Type B pancreatic cell (in vitro differentiated cells): ENCODE measurements at regions not wholly inside any gene's neighbourhood (a gene's known extent, or its start where the extent isn't known, plus 50 kb on each side); places are given as distances from the start of the nearest gene placed in this dataset.

ENCODE experiments used
- DNase-seq: peaks from one replicate; pipeline ENCODE4 v3.0.0; 2021; ENCODE audit warnings: mixed read lengths; ENCODE audit not compliant: unreplicated experiment; ENCODE audit errors: extremely low spot score
- H3K27ac Mint-ChIP-seq: 2 replicates; pipeline ENCODE4 v1.8.0; 2021; ENCODE audit warnings: mild to moderate bottlenecking, mixed read lengths
- H3K27me3 Mint-ChIP-seq: 2 replicates; pipeline ENCODE4 v1.8.0; 2021; ENCODE audit warnings: mixed read lengths
- H3K36me3 Mint-ChIP-seq: 2 replicates; pipeline ENCODE4 v1.8.0; 2021; ENCODE audit warnings: mixed read lengths
- H3K4me1 Mint-ChIP-seq: one replicate; pipeline ENCODE4 v1.8.0; 2021; ENCODE audit warnings: mixed read lengths; ENCODE audit not compliant: unreplicated experiment
- H3K4me3 Mint-ChIP-seq: 2 replicates; pipeline ENCODE4 v1.8.0; 2021; ENCODE audit warnings: mild to moderate bottlenecking, mixed read lengths
- H3K9me3 Mint-ChIP-seq: 2 replicates; pipeline ENCODE4 v1.8.0; 2021; ENCODE audit warnings: mixed read lengths
- TF ChIP-seq, protein P1 (sequence below): fragments of 200-600 bp; sonication (generic); conservative IDR thresholded peaks from 2 replicates; pipeline ENCODE4 v1.5.0; 2021; ENCODE audit warnings: antibody characterized with exemption, mild to moderate bottlenecking

DNA sequence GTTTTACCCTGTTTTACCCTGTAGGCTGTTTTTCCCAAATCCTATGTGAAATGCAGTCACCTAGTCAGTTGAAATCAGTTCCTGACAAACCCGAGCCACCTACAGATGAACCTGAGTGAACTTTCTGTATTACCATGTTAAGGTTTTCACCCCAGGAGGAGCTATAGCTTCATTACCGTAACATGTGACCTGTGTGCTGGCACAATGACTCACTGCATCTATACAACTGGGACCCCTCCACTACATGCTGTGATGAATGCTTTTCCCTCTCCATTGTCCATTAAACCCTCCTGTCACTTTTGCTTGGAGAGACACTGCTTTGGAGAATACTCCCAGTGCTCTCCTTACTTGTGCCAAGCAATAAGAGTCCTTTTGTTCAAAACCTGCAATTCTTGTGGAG lies 1974.8 kb downstream of the EFNA5 start:
- Mint-ChIP-seq H3K4me1 (no peaks in the 10 kb centered on the region), H3K4me3 (no peak overlapping the region), H3K36me3 (no peaks in the 10 kb centered on the region), H3K9me3 (peaks cover 8% of the 10 kb centered on the region), H3K27me3 (no peaks in the 10 kb centered on the region), H3K27ac (no peak overlapping the region)
- DNase-seq: no peak
- TF ChIP-seq, protein P1, sequence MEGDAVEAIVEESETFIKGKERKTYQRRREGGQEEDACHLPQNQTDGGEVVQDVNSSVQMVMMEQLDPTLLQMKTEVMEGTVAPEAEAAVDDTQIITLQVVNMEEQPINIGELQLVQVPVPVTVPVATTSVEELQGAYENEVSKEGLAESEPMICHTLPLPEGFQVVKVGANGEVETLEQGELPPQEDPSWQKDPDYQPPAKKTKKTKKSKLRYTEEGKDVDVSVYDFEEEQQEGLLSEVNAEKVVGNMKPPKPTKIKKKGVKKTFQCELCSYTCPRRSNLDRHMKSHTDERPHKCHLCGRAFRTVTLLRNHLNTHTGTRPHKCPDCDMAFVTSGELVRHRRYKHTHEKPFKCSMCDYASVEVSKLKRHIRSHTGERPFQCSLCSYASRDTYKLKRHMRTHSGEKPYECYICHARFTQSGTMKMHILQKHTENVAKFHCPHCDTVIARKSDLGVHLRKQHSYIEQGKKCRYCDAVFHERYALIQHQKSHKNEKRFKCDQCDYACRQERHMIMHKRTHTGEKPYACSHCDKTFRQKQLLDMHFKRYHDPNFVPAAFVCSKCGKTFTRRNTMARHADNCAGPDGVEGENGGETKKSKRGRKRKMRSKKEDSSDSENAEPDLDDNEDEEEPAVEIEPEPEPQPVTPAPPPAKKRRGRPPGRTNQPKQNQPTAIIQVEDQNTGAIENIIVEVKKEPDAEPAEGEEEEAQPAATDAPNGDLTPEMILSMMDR: no peak

DNA sequence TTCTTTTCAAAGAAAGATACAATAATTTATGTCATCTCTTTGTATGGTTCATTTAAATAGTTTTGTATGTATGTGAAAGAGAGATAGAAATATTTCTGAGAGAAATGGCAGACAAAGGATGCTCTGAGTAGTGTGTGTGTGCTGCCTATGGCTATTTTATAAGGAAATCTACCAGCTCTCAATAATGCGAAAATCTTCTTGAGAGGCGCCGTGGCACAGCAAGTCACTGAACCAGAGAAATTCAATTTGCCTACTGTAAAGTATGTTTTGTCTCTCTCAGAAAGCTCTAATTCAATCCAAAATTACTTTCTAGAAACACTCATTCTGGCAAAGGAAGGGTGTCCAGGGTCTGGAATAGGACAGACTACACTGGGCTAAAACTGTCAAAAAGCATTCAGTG lies 1981.1 kb downstream of the EFNA5 start:
- no peak for DNase-seq
- no peak overlapping the region for H3K4me3 Mint-ChIP-seq
- H3K4me1 Mint-ChIP-seq: peaks cover 7% of the 10 kb centered on the region
- no peaks in the 10 kb centered on the region for H3K27me3 Mint-ChIP-seq
- no peaks in the 10 kb centered on the region for H3K36me3 Mint-ChIP-seq
- H3K27ac Mint-ChIP-seq: no peak overlapping the region
- H3K9me3 Mint-ChIP-seq: no peaks in the 10 kb centered on the region
- TF ChIP-seq, protein P1: no peak

DNA sequence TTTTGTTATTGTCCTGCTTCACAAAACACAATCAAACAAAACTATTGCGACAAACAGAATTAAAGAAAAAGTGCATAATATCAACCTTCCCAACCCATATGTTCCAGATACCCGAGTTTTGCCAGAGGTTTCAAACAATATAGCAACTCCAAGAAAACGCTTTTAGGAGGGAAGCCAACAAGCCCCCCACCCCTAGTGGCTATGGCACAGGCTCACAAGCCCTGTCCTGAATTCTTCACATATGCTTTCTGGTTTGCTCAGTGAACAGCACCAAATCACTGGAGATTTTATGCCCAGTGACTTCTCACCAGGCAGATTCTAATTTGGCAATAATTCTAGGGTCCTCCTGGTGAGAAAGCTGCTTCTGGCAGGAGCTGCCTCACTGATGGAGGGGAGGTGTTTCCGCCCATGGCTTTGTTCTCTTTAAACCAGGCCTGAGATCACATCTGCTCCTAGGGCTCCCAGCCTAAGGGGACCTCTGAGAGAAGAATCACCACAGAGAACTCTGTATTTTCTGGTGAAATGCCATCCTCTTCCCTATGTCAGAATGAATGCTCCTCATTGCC lies 1982.4 kb downstream of the EFNA5 start:
- Mint-ChIP-seq H3K4me3 (no peak overlapping the region), H3K27me3 (no peaks in the 10 kb centered on the region), H3K27ac (no peak overlapping the region), H3K4me1 (peaks cover 7% of the 10 kb centered on the region), H3K9me3 (no peaks in the 10 kb centered on the region), H3K36me3 (no peaks in the 10 kb centered on the region)
- no peak for DNase-seq
- TF ChIP-seq, protein P1: peak; percentile 36

DNA sequence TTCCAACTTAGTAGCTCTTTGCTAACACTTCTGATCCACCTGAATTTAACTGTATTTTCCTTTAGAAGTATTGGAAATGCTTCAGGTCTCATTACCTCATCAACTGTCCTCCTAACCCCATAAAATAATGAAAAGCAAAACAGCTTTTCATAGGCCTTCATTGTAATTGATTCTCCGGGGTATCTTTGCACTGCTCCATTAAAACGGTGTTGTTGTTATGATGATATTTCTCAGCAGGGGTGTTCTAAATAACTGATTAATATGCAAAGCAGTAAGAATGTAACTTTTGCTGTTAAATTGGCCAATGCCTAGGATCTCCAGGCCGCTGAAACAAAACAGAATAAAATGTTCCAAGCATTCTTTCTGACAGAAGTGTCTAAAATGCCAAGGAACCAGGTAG lies 1983.2 kb downstream of the EFNA5 start:
- no peak overlapping the region for H3K4me3 Mint-ChIP-seq
- TF ChIP-seq, protein P1: no peak
- no peaks in the 10 kb centered on the region for H3K36me3 Mint-ChIP-seq
- no peak overlapping the region for H3K27ac Mint-ChIP-seq
- H3K9me3 Mint-ChIP-seq: no peaks in the 10 kb centered on the region
- peaks cover 7% of the 10 kb centered on the region for H3K4me1 Mint-ChIP-seq
- H3K27me3 Mint-ChIP-seq: no peaks in the 10 kb centered on the region
- DNase-seq: no peak

DNA sequence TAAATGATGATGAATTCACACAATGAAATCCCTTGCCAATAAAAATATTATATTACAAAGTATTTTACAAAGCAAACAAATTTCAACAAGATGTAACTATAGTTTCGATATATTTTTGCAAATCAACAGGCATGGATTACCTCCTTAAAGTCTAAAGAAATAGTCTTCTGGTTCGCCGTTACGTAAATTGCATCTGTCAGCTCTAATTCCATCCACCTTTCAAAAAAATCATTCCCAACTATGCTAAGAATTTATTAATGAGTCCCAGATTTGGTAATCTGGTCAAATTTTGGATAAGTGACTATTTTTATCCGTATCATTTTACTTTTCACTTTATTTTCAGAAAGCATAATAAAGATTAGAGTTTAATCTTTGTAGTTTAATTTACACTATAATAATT lies 1984.9 kb downstream of the EFNA5 start:
- H3K27me3 Mint-ChIP-seq: no peaks in the 10 kb centered on the region
- TF ChIP-seq, protein P1: no peak
- H3K27ac Mint-ChIP-seq: no peak overlapping the region
- no peak overlapping the region for H3K4me3 Mint-ChIP-seq
- H3K9me3 Mint-ChIP-seq: no peaks in the 10 kb centered on the region
- DNase-seq: no peak
- no peaks in the 10 kb centered on the region for H3K36me3 Mint-ChIP-seq
- H3K4me1 Mint-ChIP-seq: peaks cover 7% of the 10 kb centered on the region

DNA sequence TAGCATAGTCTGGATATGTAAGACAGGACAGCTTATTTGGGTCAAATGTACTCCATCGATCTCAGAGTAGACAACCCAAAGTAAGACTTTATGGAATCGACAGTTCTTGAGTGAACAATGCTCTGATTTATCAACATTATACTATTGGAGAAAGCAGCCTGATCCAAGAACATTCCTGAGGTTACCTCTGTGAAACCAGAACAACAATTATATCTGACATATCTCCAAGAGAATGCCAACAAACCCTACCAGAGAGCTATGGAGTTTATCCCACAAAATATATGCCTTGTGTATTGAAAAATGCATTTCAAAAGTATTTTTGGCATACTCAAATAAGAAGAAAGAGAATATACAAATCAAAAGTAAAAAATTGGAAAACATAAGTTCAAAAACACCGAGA lies 1985.9 kb downstream of the EFNA5 start:
- Mint-ChIP-seq H3K4me3 (no peak overlapping the region), H3K27me3 (no peaks in the 10 kb centered on the region), H3K4me1 (peaks cover 7% of the 10 kb centered on the region), H3K27ac (no peak overlapping the region), H3K36me3 (no peaks in the 10 kb centered on the region), H3K9me3 (no peaks in the 10 kb centered on the region)
- TF ChIP-seq, protein P1: no peak
- no peak for DNase-seq
